ENCODE measurements at regions not wholly inside any gene's neighbourhood (a gene's known extent, or its start where the extent isn't known, plus 50 kb on each side); places are given as distances from the start of the nearest gene placed in this dataset.

DNA sequence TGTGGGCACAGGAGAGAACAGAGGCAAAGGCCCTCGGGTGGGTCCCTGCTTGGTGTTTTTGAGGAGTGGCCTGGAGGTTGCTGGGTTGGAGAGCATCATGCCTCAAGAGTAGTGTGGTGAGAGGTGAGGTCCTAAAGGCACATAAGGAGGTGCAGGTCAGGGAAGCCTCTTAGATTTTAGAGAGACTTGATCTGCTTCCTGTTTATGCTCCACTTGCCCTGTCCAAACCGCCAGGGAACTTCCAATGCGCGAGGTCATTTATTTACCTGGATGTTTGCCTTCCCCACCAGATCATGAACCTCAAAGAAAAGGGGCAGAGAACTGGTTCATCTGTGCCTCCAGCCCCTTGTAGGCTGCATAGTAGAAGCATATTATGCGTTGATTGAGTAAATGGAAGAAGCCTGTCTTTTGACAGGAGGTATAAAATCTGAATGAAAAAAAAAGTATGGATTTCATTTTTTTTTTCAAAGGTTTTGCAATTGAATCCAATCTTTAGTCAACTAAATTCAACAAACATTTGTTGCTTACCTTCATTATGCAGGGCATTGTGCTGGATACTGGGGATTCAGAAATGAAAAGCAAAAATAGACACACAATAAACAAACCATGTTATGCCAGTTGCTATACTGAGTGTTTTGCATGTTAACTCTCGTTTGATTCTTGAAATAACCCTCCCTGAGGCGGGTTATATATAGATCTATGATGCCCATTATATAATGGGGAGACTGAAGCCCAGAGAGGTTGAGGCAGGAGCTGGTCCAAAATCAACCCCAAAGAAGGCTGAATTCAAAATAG, 485.2 kb downstream of the VRK1 start:
- TF ChIP-seq ZNF274 (CRISPR knock-in tag; IDR thresholded peaks at IDR 0.05) (no peak), SP1 (IDR thresholded peaks at IDR 0.05) (no peak), SP1 (CRISPR knock-in tag; IDR thresholded peaks at IDR 0.05) (no peak), EZH2 (conservative IDR thresholded peaks at IDR 0.05; ENCODE audit: low read depth, low read length) (no peak), POLR2AphosphoS5 (IDR thresholded peaks at IDR 0.05; ENCODE audit: low read depth, low read length) (no peak), SUZ12 (IDR thresholded peaks at IDR 0.05; ENCODE audit: low read depth, low read length) (no peak), CHD2 (IDR thresholded peaks at IDR 0.05; ENCODE audit: low read depth, low read length) (no peak), ZNF562 (CRISPR knock-in tag; IDR thresholded peaks at IDR 0.05; ENCODE audit: borderline replicate concordance) (no peak), ZSCAN30 (CRISPR knock-in tag; IDR thresholded peaks at IDR 0.05) (no peak), SIN3B (IDR thresholded peaks at IDR 0.05; ENCODE audit: low read length) (no peak), EP300 (IDR thresholded peaks at IDR 0.05; ENCODE audit: low read depth in 2 of 2, low read length in 2 of 2) (no peak), EP300 (CRISPR knock-in tag; IDR thresholded peaks at IDR 0.05; ENCODE audit: borderline replicate concordance) (no peak)
- TF ChIP-seq, protein P1, sequence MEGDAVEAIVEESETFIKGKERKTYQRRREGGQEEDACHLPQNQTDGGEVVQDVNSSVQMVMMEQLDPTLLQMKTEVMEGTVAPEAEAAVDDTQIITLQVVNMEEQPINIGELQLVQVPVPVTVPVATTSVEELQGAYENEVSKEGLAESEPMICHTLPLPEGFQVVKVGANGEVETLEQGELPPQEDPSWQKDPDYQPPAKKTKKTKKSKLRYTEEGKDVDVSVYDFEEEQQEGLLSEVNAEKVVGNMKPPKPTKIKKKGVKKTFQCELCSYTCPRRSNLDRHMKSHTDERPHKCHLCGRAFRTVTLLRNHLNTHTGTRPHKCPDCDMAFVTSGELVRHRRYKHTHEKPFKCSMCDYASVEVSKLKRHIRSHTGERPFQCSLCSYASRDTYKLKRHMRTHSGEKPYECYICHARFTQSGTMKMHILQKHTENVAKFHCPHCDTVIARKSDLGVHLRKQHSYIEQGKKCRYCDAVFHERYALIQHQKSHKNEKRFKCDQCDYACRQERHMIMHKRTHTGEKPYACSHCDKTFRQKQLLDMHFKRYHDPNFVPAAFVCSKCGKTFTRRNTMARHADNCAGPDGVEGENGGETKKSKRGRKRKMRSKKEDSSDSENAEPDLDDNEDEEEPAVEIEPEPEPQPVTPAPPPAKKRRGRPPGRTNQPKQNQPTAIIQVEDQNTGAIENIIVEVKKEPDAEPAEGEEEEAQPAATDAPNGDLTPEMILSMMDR (CRISPR knock-in tag; IDR thresholded peaks at IDR 0.05), result no peak
- TF ChIP-seq, protein P2, sequence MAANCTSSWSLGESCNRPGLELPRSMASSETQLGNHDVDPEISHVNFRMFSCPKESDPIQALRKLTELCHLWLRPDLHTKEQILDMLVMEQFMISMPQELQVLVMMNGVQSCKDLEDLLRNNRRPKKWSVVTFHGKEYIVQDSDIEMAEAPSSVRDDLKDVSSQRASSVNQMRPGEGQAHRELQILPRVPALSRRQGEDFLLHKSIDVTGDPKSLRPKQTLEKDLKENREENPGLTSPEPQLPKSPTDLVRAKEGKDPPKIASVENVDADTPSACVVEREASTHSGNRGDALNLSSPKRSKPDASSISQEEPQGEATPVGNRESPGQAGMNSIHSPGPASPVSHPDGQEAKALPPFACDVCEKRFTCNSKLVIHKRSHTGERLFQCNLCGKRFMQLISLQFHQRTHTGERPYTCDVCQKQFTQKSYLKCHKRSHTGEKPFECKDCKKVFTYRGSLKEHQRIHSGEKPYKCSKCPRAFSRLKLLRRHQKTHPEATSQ (CRISPR knock-in tag; IDR thresholded peaks at IDR 0.05; ENCODE audit: borderline replicate concordance), result no peak

All from HepG2 (cell line).